ENCODE measurements at regions not wholly inside any gene's neighbourhood (a gene's known extent, or its start where the extent isn't known, plus 50 kb on each side); places are given as distances from the start of the nearest gene placed in this dataset.

GRCh38 chr16:7849841-7850240 lies 517.2 kb downstream of the RBFOX1 start:
- TF ChIP-seq CTCF (conservative IDR thresholded peaks at IDR 0.05; ENCODE audit: low read depth in 2 of 2) (no peak), EZH2 (IDR thresholded peaks at IDR 0.05; ENCODE audit: low read depth, unreplicated experiment) (no peak), REST (IDR thresholded peaks at IDR 0.05; ENCODE audit: unreplicated experiment) (no peak), STAT1 (IDR thresholded peaks at IDR 0.05; ENCODE audit: unreplicated experiment) (no peak), EZH2phosphoT487 (IDR thresholded peaks at IDR 0.05; ENCODE audit: unreplicated experiment) (no peak), ZNF114 (CRISPR knock-in tag; IDR thresholded peaks at IDR 0.05) (no peak), ETS1 (IDR thresholded peaks at IDR 0.05) (no peak), ZNF331 (CRISPR knock-in tag; IDR thresholded peaks at IDR 0.05; ENCODE audit: low read depth) (no peak), POLR2AphosphoS5 (IDR thresholded peaks at IDR 0.05; ENCODE audit: low read depth) (no peak), NANOG (IDR thresholded peaks at IDR 0.05; ENCODE audit: borderline replicate concordance) (no peak)

Data from GM23338 (cell line).